Mononuclear cell (primary cell): ENCODE measurements at regions not wholly inside any gene's neighbourhood (a gene's known extent, or its start where the extent isn't known, plus 50 kb on each side); places are given as distances from the start of the nearest gene placed in this dataset.

ENCODE experiments used
- H3K27me3 ChIP-seq: 2 replicates; pipeline ENCODE4 v1.6.0; 2011; ENCODE audit warnings: low read length, control low read depth; ENCODE audit not compliant: insufficient read depth
- H3K4me1 ChIP-seq: 2 replicates; pipeline ENCODE4 v1.5.1; 2011; ENCODE audit warnings: mild to moderate bottlenecking, low read length, control low read depth; ENCODE audit not compliant: insufficient read depth
- H3K4me3 ChIP-seq: 2 replicates; pipeline ENCODE4 v1.5.1; 2011; ENCODE audit warnings: mild to moderate bottlenecking, low read length, moderate library complexity
- H3K9me3 ChIP-seq: 2 replicates; pipeline ENCODE4 v1.5.1; 2011; ENCODE audit warnings: low read depth, mild to moderate bottlenecking, control low read depth, low read length

GRCh38 chr16:65481956-65482355 is 360.1 kb upstream of the CDH11 start:
- no peak overlapping the region for H3K4me3 ChIP-seq
- no peaks in the 10 kb centered on the region for H3K27me3 ChIP-seq
- H3K4me1 ChIP-seq, result no peaks in the 10 kb centered on the region
- H3K9me3 ChIP-seq, result no peaks in the 10 kb centered on the region

- Histone ChIP-seq H3K27me3 (no peaks in the 10 kb centered on the region), H3K4me3 (no peak overlapping the region), H3K9me3 (no peaks in the 10 kb centered on the region), H3K4me1 (no peaks in the 10 kb centered on the region)
Measured at GRCh38 chr16:65480281-65481091, 358.6 kb upstream of the CDH11 start.

GRCh38 chr16:65476448-65476955 is 354.6 kb upstream of the CDH11 start:
- H3K4me1 ChIP-seq, result no peaks in the 10 kb centered on the region

GRCh38 chr16:65473699-65474098 is 351.8 kb upstream of the CDH11 start:
- Histone ChIP-seq H3K9me3 (no peaks in the 10 kb centered on the region), H3K4me1 (no peaks in the 10 kb centered on the region)

More at GRCh38 chr16:65476448-65476955, 354.6 kb upstream of the CDH11 start:
- Histone ChIP-seq H3K27me3 (no peaks in the 10 kb centered on the region), H3K9me3 (no peaks in the 10 kb centered on the region), H3K4me3 (no peak overlapping the region)

GRCh38 chr16:65469116-65469515 is 347.3 kb upstream of the CDH11 start:
- H3K4me1 ChIP-seq, result no peaks in the 10 kb centered on the region
- H3K9me3 ChIP-seq, result no peaks in the 10 kb centered on the region
- H3K27me3 ChIP-seq, result no peaks in the 10 kb centered on the region
- no peak overlapping the region for H3K4me3 ChIP-seq

More at GRCh38 chr16:65473699-65474098, 351.8 kb upstream of the CDH11 start:
- Histone ChIP-seq H3K27me3 (no peaks in the 10 kb centered on the region), H3K4me3 (no peak overlapping the region)

GRCh38 chr16:65468133-65468532 is 346.3 kb upstream of the CDH11 start:
- Histone ChIP-seq H3K9me3 (no peaks in the 10 kb centered on the region), H3K4me3 (no peak overlapping the region), H3K27me3 (no peaks in the 10 kb centered on the region), H3K4me1 (no peaks in the 10 kb centered on the region)

- no peaks in the 10 kb centered on the region for H3K9me3 ChIP-seq
- no peak overlapping the region for H3K4me3 ChIP-seq
- H3K4me1 ChIP-seq, result no peaks in the 10 kb centered on the region
- no peaks in the 10 kb centered on the region for H3K27me3 ChIP-seq
Measured at GRCh38 chr16:65463652-65464260, 341.9 kb upstream of the CDH11 start.

GRCh38 chr16:65457084-65457483 is 335.2 kb upstream of the CDH11 start:
- no peaks in the 10 kb centered on the region for H3K9me3 ChIP-seq
- no peak overlapping the region for H3K4me3 ChIP-seq
- no peaks in the 10 kb centered on the region for H3K27me3 ChIP-seq
- H3K4me1 ChIP-seq, result no peaks in the 10 kb centered on the region

- no peaks in the 10 kb centered on the region for H3K27me3 ChIP-seq
- no peak overlapping the region for H3K4me3 ChIP-seq
Measured at GRCh38 chr16:65455761-65456160, 333.9 kb upstream of the CDH11 start.

GRCh38 chr16:65453646-65454045 is 331.8 kb upstream of the CDH11 start:
- Histone ChIP-seq H3K9me3 (no peaks in the 10 kb centered on the region), H3K4me1 (no peaks in the 10 kb centered on the region), H3K27me3 (no peaks in the 10 kb centered on the region), H3K4me3 (no peak overlapping the region)

More at GRCh38 chr16:65455761-65456160, 333.9 kb upstream of the CDH11 start:
- Histone ChIP-seq H3K4me1 (no peaks in the 10 kb centered on the region), H3K9me3 (no peaks in the 10 kb centered on the region)

- Histone ChIP-seq H3K9me3 (no peaks in the 10 kb centered on the region), H3K4me3 (no peak overlapping the region), H3K27me3 (no peaks in the 10 kb centered on the region), H3K4me1 (no peaks in the 10 kb centered on the region)
Measured at GRCh38 chr16:65449526-65449925, 327.7 kb upstream of the CDH11 start.

GRCh38 chr16:65446427-65446826 is 324.6 kb upstream of the CDH11 start:
- Histone ChIP-seq H3K4me1 (no peaks in the 10 kb centered on the region), H3K27me3 (no peaks in the 10 kb centered on the region), H3K9me3 (no peaks in the 10 kb centered on the region), H3K4me3 (no peak overlapping the region)

- no peaks in the 10 kb centered on the region for H3K9me3 ChIP-seq
- no peak overlapping the region for H3K4me3 ChIP-seq
- no peaks in the 10 kb centered on the region for H3K27me3 ChIP-seq
- no peaks in the 10 kb centered on the region for H3K4me1 ChIP-seq
Measured at GRCh38 chr16:65445313-65446260, 323.7 kb upstream of the CDH11 start.

- H3K27me3 ChIP-seq, result no peaks in the 10 kb centered on the region
- H3K4me1 ChIP-seq, result no peaks in the 10 kb centered on the region
- no peak overlapping the region for H3K4me3 ChIP-seq
- no peaks in the 10 kb centered on the region for H3K9me3 ChIP-seq
Measured at GRCh38 chr16:65441501-65441900, 319.6 kb upstream of the CDH11 start.
